PC-9 (cell line): ENCODE measurements at regions not wholly inside any gene's neighbourhood (a gene's known extent, or its start where the extent isn't known, plus 50 kb on each side); places are given as distances from the start of the nearest gene placed in this dataset.

Experiments
- CTCF ChIP-seq: fragments of 200-600 bp; sonication (generic); conservative IDR thresholded peaks from 2 replicates; pipeline ENCODE4 v1.6.1; 2017; ENCODE audit warnings: mixed run types, antibody characterized with exemption, mild to moderate bottlenecking, moderate library complexity
- EZH2 ChIP-seq: fragments of 200-600 bp; sonication (generic); IDR thresholded peaks from 2 replicates; pipeline ENCODE4 v1.8.0; 2017; ENCODE audit warnings: antibody characterized with exemption, low read depth

GRCh38 chr12:107978641-107979040 lies 150.4 kb upstream of the WSCD2 start:
- TF ChIP-seq CTCF, result no peak
- no peak for TF ChIP-seq EZH2
